ENCODE measurements at regions not wholly inside any gene's neighbourhood (a gene's known extent, or its start where the extent isn't known, plus 50 kb on each side); places are given as distances from the start of the nearest gene placed in this dataset.

GRCh38 chr1:102420034-102420433, 423.3 kb upstream of the OLFM3 start:
- TF ChIP-seq, protein P1, sequence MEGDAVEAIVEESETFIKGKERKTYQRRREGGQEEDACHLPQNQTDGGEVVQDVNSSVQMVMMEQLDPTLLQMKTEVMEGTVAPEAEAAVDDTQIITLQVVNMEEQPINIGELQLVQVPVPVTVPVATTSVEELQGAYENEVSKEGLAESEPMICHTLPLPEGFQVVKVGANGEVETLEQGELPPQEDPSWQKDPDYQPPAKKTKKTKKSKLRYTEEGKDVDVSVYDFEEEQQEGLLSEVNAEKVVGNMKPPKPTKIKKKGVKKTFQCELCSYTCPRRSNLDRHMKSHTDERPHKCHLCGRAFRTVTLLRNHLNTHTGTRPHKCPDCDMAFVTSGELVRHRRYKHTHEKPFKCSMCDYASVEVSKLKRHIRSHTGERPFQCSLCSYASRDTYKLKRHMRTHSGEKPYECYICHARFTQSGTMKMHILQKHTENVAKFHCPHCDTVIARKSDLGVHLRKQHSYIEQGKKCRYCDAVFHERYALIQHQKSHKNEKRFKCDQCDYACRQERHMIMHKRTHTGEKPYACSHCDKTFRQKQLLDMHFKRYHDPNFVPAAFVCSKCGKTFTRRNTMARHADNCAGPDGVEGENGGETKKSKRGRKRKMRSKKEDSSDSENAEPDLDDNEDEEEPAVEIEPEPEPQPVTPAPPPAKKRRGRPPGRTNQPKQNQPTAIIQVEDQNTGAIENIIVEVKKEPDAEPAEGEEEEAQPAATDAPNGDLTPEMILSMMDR (IDR thresholded peaks at IDR 0.05): no peak
- TF ChIP-seq POLR2AphosphoS5 (IDR thresholded peaks at IDR 0.05) (no peak), POLR2A (IDR thresholded peaks at IDR 0.05) (no peak), EP300 (IDR thresholded peaks at IDR 0.05; ENCODE audit: low read depth) (no peak)
